A549 (cell line): ENCODE measurements at regions not wholly inside any gene's neighbourhood (a gene's known extent, or its start where the extent isn't known, plus 50 kb on each side); places are given as distances from the start of the nearest gene placed in this dataset.

Experiments
- MAFK ChIP-seq: fragments of 450-650 bp; IDR thresholded peaks from 2 replicates; pipeline ENCODE4 v1.6.1; 2014; ENCODE audit not compliant: partially characterized antibody
- POLR2A ChIP-seq: IDR thresholded peaks from 2 replicates; pipeline ENCODE4 v1.6.1; 2012; ENCODE audit warnings: mild to moderate bottlenecking, low read length
- POLR2AphosphoS2 ChIP-seq: conservative IDR thresholded peaks from 2 replicates; pipeline ENCODE4 v1.6.1; 2012; ENCODE audit warnings: low read length, improper control_type of control experiment, inconsistent platforms
- TF ChIP-seq, protein P1 (sequence below): fragments of >200 bp; sonication (Bioruptor Twin); formaldehyde crosslinking; IDR thresholded peaks from 3 replicates; pipeline ENCODE4 v1.5.1; 2016

DNA sequence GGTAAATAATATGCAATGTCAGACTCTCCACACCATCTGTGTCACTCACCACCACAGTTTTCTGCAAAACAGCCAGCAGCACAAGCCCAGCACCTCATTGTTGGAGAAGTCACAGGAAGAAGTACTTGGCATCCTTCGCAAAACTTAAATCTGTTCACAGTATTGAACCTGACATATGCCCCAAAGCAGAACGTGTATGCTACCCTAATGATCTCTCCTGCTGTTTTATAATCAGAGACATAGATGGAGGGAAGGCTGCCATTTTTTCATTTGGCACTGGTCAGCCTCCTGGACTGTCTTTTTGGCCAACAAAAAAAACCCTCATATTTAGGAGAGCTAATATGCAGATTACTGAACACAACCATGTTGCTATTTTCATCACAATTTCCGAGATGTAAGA lies 1272.9 kb downstream of the ROBO1 start:
- TF ChIP-seq MAFK (no peak), POLR2A (no peak), POLR2AphosphoS2 (no peak)
- TF ChIP-seq, protein P1, sequence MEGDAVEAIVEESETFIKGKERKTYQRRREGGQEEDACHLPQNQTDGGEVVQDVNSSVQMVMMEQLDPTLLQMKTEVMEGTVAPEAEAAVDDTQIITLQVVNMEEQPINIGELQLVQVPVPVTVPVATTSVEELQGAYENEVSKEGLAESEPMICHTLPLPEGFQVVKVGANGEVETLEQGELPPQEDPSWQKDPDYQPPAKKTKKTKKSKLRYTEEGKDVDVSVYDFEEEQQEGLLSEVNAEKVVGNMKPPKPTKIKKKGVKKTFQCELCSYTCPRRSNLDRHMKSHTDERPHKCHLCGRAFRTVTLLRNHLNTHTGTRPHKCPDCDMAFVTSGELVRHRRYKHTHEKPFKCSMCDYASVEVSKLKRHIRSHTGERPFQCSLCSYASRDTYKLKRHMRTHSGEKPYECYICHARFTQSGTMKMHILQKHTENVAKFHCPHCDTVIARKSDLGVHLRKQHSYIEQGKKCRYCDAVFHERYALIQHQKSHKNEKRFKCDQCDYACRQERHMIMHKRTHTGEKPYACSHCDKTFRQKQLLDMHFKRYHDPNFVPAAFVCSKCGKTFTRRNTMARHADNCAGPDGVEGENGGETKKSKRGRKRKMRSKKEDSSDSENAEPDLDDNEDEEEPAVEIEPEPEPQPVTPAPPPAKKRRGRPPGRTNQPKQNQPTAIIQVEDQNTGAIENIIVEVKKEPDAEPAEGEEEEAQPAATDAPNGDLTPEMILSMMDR = no peak
